ENCODE measurements at regions not wholly inside any gene's neighbourhood (a gene's known extent, or its start where the extent isn't known, plus 50 kb on each side); places are given as distances from the start of the nearest gene placed in this dataset.

- TF ChIP-seq CTCF (conservative IDR thresholded peaks at IDR 0.05 in 1 of 2, IDR thresholded peaks at IDR 0.05 in 1 of 2; ENCODE audit: low read depth in 1 of 2, low read length in 2 of 2) (no peak), EZH2 (IDR thresholded peaks at IDR 0.05; ENCODE audit: low read length, missing control alignments) (no peak)
These were observed 115.1 kb upstream of the SLC38A2 start for GRCh38 chr12:46487567-46488131.
